ENCODE measurements at regions not wholly inside any gene's neighbourhood (a gene's known extent, or its start where the extent isn't known, plus 50 kb on each side); places are given as distances from the start of the nearest gene placed in this dataset.

- TF ChIP-seq POLR2A (IDR thresholded peaks at IDR 0.05; ENCODE audit: low read depth, low read length) (no peak), SUPT20H (IDR thresholded peaks at IDR 0.05; ENCODE audit: borderline replicate concordance, control insufficient read depth, low read depth, low read length) (no peak), ZNF24 (IDR thresholded peaks at IDR 0.05) (no peak), ZNF274 (IDR thresholded peaks at IDR 0.05; ENCODE audit: insufficient read depth, insufficient read length) (no peak), ZBTB33 (IDR thresholded peaks at IDR 0.05) (no peak), NFYB (IDR thresholded peaks at IDR 0.05; ENCODE audit: insufficient read depth, low read depth, low read length) (no peak), POLR2AphosphoS2 (IDR thresholded peaks at IDR 0.05; ENCODE audit: low read depth, low read length) (no peak), BCL11A (IDR thresholded peaks at IDR 0.05; ENCODE audit: low read depth, low read length) (no peak), TBL1XR1 (IDR thresholded peaks at IDR 0.05; ENCODE audit: low read depth, low read length) (no peak)
Measured at GRCh38 chr13:69292789-69293425, 814.7 kb upstream of the ATXN8OS start.
